ENCODE measurements at regions not wholly inside any gene's neighbourhood (a gene's known extent, or its start where the extent isn't known, plus 50 kb on each side); places are given as distances from the start of the nearest gene placed in this dataset.

GRCh38 chr10:84727398-84727797, 399.0 kb downstream of the CCSER2 start:
- no peak for TF ChIP-seq CTCF (IDR thresholded peaks at IDR 0.05)
- no peak for TF ChIP-seq TEAD1 (CRISPR knock-in tag; IDR thresholded peaks at IDR 0.05)
- no peak for TF ChIP-seq AR (CRISPR knock-in tag; IDR thresholded peaks at IDR 0.05)
- no peak for TF ChIP-seq NR2C2 (CRISPR knock-in tag; IDR thresholded peaks at IDR 0.05)
- no peak for TF ChIP-seq SMAD4 (CRISPR knock-in tag; IDR thresholded peaks at IDR 0.05)
- TF ChIP-seq MAX (CRISPR knock-in tag; IDR thresholded peaks at IDR 0.05), result no peak
- TF ChIP-seq CREB1 (CRISPR knock-in tag; IDR thresholded peaks at IDR 0.05), result no peak
- TF ChIP-seq ETV6 (CRISPR knock-in tag; IDR thresholded peaks at IDR 0.05), result no peak
- no peak for TF ChIP-seq ZNF416 (CRISPR knock-in tag; IDR thresholded peaks at IDR 0.05)
- no peak for TF ChIP-seq SMAD3 (CRISPR knock-in tag; IDR thresholded peaks at IDR 0.05; ENCODE audit: borderline replicate concordance)

All from WTC11 (cell line).